ENCODE measurements at regions not wholly inside any gene's neighbourhood (a gene's known extent, or its start where the extent isn't known, plus 50 kb on each side); places are given as distances from the start of the nearest gene placed in this dataset.

DNA sequence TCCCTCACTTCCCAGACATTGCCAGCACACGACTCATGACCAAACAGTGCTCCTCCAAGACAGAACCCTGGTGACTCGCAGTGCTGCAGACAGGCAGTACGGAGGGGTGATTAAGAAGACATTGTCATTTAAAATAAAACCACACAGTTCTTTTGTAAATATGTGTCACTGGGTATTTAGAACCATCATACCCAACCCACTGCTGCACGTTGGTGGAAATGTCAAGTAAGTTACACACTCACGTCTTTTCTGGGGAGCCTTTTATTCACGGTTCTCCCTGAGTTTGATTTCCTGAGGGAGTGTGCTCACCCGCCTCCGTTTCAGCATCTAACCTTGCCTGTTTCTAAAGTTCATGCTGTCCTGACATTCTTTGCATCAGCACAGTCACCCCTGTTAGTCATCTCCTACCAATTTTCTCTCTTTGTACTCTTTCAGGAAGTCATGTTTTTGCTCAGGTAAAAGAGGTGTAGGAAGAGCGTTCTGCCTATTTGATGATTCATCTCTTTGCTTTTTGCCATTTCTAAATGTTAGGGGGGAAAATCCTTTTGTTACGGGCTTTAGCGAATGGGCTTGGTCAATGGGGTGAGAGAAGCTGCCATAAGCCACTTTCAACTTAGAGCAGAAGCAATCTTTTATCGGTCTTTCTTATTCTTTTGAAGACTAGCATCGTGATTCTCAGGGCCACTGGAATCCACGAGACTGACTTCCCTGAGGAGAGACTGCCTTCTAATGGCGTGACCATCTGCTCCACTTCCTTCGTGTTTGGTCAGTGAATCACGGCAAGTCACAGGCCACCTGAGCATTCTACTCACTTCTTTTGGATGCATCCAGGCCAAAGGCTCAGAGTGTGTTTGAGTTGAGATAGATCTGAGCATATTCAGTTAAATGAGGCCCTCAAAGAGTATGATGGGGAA is 512.8 kb upstream of the JARID2 start:
- TF ChIP-seq, protein P1, sequence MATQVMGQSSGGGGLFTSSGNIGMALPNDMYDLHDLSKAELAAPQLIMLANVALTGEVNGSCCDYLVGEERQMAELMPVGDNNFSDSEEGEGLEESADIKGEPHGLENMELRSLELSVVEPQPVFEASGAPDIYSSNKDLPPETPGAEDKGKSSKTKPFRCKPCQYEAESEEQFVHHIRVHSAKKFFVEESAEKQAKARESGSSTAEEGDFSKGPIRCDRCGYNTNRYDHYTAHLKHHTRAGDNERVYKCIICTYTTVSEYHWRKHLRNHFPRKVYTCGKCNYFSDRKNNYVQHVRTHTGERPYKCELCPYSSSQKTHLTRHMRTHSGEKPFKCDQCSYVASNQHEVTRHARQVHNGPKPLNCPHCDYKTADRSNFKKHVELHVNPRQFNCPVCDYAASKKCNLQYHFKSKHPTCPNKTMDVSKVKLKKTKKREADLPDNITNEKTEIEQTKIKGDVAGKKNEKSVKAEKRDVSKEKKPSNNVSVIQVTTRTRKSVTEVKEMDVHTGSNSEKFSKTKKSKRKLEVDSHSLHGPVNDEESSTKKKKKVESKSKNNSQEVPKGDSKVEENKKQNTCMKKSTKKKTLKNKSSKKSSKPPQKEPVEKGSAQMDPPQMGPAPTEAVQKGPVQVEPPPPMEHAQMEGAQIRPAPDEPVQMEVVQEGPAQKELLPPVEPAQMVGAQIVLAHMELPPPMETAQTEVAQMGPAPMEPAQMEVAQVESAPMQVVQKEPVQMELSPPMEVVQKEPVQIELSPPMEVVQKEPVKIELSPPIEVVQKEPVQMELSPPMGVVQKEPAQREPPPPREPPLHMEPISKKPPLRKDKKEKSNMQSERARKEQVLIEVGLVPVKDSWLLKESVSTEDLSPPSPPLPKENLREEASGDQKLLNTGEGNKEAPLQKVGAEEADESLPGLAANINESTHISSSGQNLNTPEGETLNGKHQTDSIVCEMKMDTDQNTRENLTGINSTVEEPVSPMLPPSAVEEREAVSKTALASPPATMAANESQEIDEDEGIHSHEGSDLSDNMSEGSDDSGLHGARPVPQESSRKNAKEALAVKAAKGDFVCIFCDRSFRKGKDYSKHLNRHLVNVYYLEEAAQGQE (IDR thresholded peaks at IDR 0.05; ENCODE audit: insufficient read depth in 1 of 2, low read depth in 2 of 2, low read length in 2 of 2), result no peak
- TF ChIP-seq SIN3A (IDR thresholded peaks at IDR 0.05; ENCODE audit: borderline replicate concordance, insufficient read depth, low read length) (no peak), POLR2AphosphoS5 (IDR thresholded peaks at IDR 0.05; ENCODE audit: low read depth, low read length) (no peak), TAF1 (IDR thresholded peaks at IDR 0.05; ENCODE audit: borderline replicate concordance, insufficient read depth, low read length) (no peak)
